Stimulated activated CD4-positive, alpha-beta T cell treated with anti-CD3 and anti-CD28 coated beads, Interleukin-4, amount 100 ng/mL, for 48 hours (primary cell): ENCODE measurements at regions not wholly inside any gene's neighbourhood (a gene's known extent, or its start where the extent isn't known, plus 50 kb on each side); places are given as distances from the start of the nearest gene placed in this dataset.
"Not testable (repeated sequence)": the region's sequence is repeated elsewhere in the genome, so short reads cannot be mapped to it uniquely, and the experiment has no call there.

Experiments
- DNase-seq, 2 donors: peaks; one replicate each; pipeline ENCODE4 v3.0.0-alpha.2; 2020; ENCODE audit warnings: low read depth in 2 of 2

- DNase-seq: no peak
Observed at GRCh38 chr4:117135634-117136354, 50.4 kb upstream of the TRAM1L1 start.

GRCh38 chr4:117137145-117137544 is 51.8 kb upstream of the TRAM1L1 start:
- DNase-seq: no peak

GRCh38 chr4:117138732-117139131 is 53.4 kb upstream of the TRAM1L1 start:
- not testable (repeated sequence) for DNase-seq

GRCh38 chr4:117154251-117154650 is 68.9 kb upstream of the TRAM1L1 start:
- no peak for DNase-seq

GRCh38 chr4:117156806-117157205 is 71.4 kb upstream of the TRAM1L1 start:
- no peak for DNase-seq

- DNase-seq: no peak
Observed at GRCh38 chr4:117157360-117157759, 72.0 kb upstream of the TRAM1L1 start.

GRCh38 chr4:117162976-117163375 is 77.6 kb upstream of the TRAM1L1 start:
- no peak for DNase-seq

- no peak for DNase-seq
Observed at GRCh38 chr4:117164338-117164737, 79.0 kb upstream of the TRAM1L1 start.

GRCh38 chr4:117175369-117175768 is 90.0 kb upstream of the TRAM1L1 start:
- not testable (repeated sequence) for DNase-seq

- no peak for DNase-seq
Observed at GRCh38 chr4:117203231-117203630, 117.9 kb upstream of the TRAM1L1 start.

- DNase-seq: no peak
Observed at GRCh38 chr4:117210551-117210950, 125.2 kb upstream of the TRAM1L1 start.

GRCh38 chr4:117224256-117224655 is 138.9 kb upstream of the TRAM1L1 start:
- no peak for DNase-seq

- no peak for DNase-seq
Observed at GRCh38 chr4:117225471-117225870, 140.1 kb upstream of the TRAM1L1 start.

- DNase-seq: no peak
Observed at GRCh38 chr4:117227925-117228324, 142.5 kb upstream of the TRAM1L1 start.

GRCh38 chr4:117239434-117239833 is 154.1 kb upstream of the TRAM1L1 start:
- no peak for DNase-seq

- no peak for DNase-seq
Observed at GRCh38 chr4:117249333-117249732, 164.0 kb upstream of the TRAM1L1 start.

- DNase-seq: no peak
Observed at GRCh38 chr4:117264072-117264471, 178.7 kb upstream of the TRAM1L1 start.

- no peak for DNase-seq
Observed at GRCh38 chr4:117267317-117267716, 181.9 kb upstream of the TRAM1L1 start.

- DNase-seq: no peak
Observed at GRCh38 chr4:117284736-117285135, 199.4 kb upstream of the TRAM1L1 start.

GRCh38 chr4:117293784-117294183 is 208.4 kb upstream of the TRAM1L1 start:
- DNase-seq: no peak

- no peak for DNase-seq
Observed at GRCh38 chr4:117302226-117302625, 216.8 kb upstream of the TRAM1L1 start.

GRCh38 chr4:117311215-117311614 is 225.8 kb upstream of the TRAM1L1 start:
- DNase-seq: no peak

- DNase-seq: no peak
Observed at GRCh38 chr4:117311989-117312388, 226.6 kb upstream of the TRAM1L1 start.

GRCh38 chr4:117324851-117325491 is 239.6 kb upstream of the TRAM1L1 start:
- DNase-seq: no peak
